WTC11 (cell line): ENCODE measurements at regions not wholly inside any gene's neighbourhood (a gene's known extent, or its start where the extent isn't known, plus 50 kb on each side); places are given as distances from the start of the nearest gene placed in this dataset.

Experiments
- ARID4B ChIP-seq: sonication (generic); formaldehyde crosslinking; IDR thresholded peaks from 2 replicates; pipeline ENCODE4 v1.8.0; 2023; ENCODE audit warnings: missing genetic modification reagents, mild to moderate bottlenecking, borderline replicate concordance
- ATF3 ChIP-seq: sonication (generic); formaldehyde crosslinking; conservative IDR thresholded peaks from 2 replicates; pipeline ENCODE4 v1.8.1; 2022; ENCODE audit warnings: mild to moderate bottlenecking, missing genetic modification reagents
- CTCF ChIP-seq: fragments of 200-600 bp; IDR thresholded peaks from 2 replicates; pipeline ENCODE4 v1.8.0; 2022; ENCODE audit warnings: antibody characterized with exemption
- JUN ChIP-seq: sonication (generic); formaldehyde crosslinking; IDR thresholded peaks from 2 replicates; pipeline ENCODE4 v1.8.0; 2023; ENCODE audit warnings: mild to moderate bottlenecking, missing genetic modification reagents
- MAX ChIP-seq: sonication (generic); formaldehyde crosslinking; IDR thresholded peaks from 2 replicates; pipeline ENCODE4 v1.8.0; 2022; ENCODE audit warnings: mild to moderate bottlenecking, missing genetic modification reagents
- NR2C2 ChIP-seq: sonication (generic); formaldehyde crosslinking; IDR thresholded peaks from 2 replicates; pipeline ENCODE4 v1.8.0; 2022; ENCODE audit warnings: mild to moderate bottlenecking, missing genetic modification reagents
- NR3C1 ChIP-seq: sonication (generic); formaldehyde crosslinking; conservative IDR thresholded peaks from 2 replicates; pipeline ENCODE4 v1.8.1; 2023; ENCODE audit warnings: low read depth, mild to moderate bottlenecking, missing genetic modification reagents
- SP1 ChIP-seq: sonication (generic); formaldehyde crosslinking; conservative IDR thresholded peaks from 2 replicates; pipeline ENCODE4 v1.8.1; 2022; ENCODE audit warnings: missing genetic modification reagents
- TCF7 ChIP-seq: sonication (generic); formaldehyde crosslinking; IDR thresholded peaks from 2 replicates; pipeline ENCODE4 v1.8.0; 2022; ENCODE audit warnings: mild to moderate bottlenecking, low read depth, missing genetic modification reagents, moderate library complexity
- TEAD4 ChIP-seq: sonication (generic); formaldehyde crosslinking; IDR thresholded peaks from 2 replicates; pipeline ENCODE4 v1.8.0; 2022; ENCODE audit warnings: mild to moderate bottlenecking, missing genetic modification reagents
- USF2 ChIP-seq: sonication (generic); formaldehyde crosslinking; IDR thresholded peaks from 2 replicates; pipeline ENCODE4 v1.8.1; 2023; ENCODE audit warnings: mild to moderate bottlenecking, missing genetic modification reagents, moderate library complexity
- TF ChIP-seq, protein P1 (sequence below): sonication (generic); formaldehyde crosslinking; IDR thresholded peaks from 2 replicates; pipeline ENCODE4 v1.8.1; 2023; ENCODE audit warnings: mild to moderate bottlenecking, moderate library complexity, missing genetic modification reagents

- TF ChIP-seq USF2 (CRISPR knock-in tag) (no peak), NR2C2 (CRISPR knock-in tag) (no peak), TCF7 (no peak), ARID4B (CRISPR knock-in tag) (no peak), SP1 (no peak), CTCF (no peak), ATF3 (CRISPR knock-in tag) (no peak), TEAD4 (no peak), NR3C1 (CRISPR knock-in tag) (no peak), MAX (CRISPR knock-in tag) (no peak), JUN (CRISPR knock-in tag) (no peak)
- TF ChIP-seq, protein P1, sequence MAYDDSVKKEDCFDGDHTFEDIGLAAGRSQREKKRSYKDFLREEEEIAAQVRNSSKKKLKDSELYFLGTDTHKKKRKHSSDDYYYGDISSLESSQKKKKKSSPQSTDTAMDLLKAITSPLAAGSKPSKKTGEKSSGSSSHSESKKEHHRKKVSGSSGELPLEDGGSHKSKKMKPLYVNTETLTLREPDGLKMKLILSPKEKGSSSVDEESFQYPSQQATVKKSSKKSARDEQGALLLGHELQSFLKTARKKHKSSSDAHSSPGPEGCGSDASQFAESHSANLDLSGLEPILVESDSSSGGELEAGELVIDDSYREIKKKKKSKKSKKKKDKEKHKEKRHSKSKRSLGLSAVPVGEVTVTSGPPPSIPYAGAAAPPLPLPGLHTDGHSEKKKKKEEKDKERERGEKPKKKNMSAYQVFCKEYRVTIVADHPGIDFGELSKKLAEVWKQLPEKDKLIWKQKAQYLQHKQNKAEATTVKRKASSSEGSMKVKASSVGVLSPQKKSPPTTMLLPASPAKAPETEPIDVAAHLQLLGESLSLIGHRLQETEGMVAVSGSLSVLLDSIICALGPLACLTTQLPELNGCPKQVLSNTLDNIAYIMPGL: no peak
These were observed 317.5 kb downstream of the TOX3 start for GRCh38 chr16:52229471-52229870.
